ENCODE measurements at regions not wholly inside any gene's neighbourhood (a gene's known extent, or its start where the extent isn't known, plus 50 kb on each side); places are given as distances from the start of the nearest gene placed in this dataset.
"Not testable (repeated sequence)": the region's sequence is repeated elsewhere in the genome, so short reads cannot be mapped to it uniquely, and the experiment has no call there.

- DNase-seq (ENCODE audit: low read depth), result no peak
Observed at GRCh38 chr5:66353186-66353585, 209.1 kb downstream of the SREK1 start.

- DNase-seq (ENCODE audit: low read depth), result no peak
Observed at GRCh38 chr5:66354422-66354821, 210.3 kb downstream of the SREK1 start.

GRCh38 chr5:66356011-66356565, 212.0 kb downstream of the SREK1 start:
- DNase-seq (ENCODE audit: low read depth), result peak; percentile 0

DNA sequence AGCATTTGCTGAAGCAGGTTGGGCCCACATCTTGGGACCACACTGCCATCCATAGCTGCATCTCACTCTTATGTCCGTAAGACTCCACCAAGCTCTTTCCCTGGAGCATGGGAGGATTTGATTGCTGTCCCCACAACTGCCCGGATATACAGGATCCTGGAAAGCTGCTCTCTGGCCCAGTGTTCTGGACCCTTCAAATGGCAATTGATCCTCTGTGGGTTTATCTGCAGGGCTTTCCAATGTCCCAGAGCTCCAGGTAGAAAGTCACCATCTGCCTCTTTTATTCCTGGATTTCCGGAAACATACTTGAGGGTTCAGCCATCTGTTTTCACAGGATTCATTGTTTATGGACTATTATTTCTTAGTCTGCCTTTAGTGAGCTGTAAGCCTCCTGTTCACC, 214.6 kb downstream of the SREK1 start:
- no peak for DNase-seq (ENCODE audit: low read depth)

DNA sequence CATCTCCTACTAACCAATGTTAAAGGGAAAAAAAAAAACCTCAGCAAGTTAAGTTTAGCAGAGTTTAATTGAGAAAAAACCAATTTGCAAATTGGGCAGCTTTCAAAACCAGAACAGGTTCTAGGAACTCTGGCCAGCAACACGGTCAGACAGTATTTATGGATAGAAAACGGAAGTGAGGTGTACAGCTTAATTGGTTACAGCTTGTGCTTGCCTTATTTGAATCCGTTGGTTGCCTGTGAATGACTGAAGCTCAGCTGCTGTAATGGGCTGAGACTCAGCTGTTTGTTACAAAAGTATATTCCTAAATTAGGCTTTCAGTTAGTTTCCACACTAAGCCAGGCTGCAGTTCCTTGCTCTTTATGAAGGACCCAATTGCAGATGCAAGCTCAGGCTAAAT, 217.0 kb downstream of the SREK1 start:
- no peak for DNase-seq (ENCODE audit: low read depth)

- no peak for DNase-seq (ENCODE audit: low read depth)
Observed at GRCh38 chr5:66362046-66362445, 217.9 kb downstream of the SREK1 start.

GRCh38 chr5:66362687-66363086, 218.6 kb downstream of the SREK1 start:
- no peak for DNase-seq (ENCODE audit: low read depth)

DNA sequence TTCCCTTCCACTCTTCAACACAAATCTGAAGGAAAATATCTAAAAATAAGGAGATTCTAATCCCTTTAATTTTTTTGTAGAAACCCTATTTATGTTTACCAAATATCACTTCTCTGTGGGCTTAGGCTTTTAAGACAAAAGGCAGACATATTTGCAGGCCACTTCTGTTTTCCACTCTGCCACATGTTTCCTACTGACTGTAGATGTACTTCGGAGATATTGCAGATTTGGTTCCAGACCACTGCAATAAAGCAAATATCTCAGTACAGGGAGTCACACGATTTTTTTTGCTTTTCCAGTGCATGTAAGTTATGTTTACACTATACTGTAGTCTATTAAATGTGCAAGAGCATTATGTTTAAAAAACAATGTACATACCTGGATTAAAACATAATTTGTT, 219.0 kb downstream of the SREK1 start:
- DNase-seq (ENCODE audit: low read depth), result no peak

DNA sequence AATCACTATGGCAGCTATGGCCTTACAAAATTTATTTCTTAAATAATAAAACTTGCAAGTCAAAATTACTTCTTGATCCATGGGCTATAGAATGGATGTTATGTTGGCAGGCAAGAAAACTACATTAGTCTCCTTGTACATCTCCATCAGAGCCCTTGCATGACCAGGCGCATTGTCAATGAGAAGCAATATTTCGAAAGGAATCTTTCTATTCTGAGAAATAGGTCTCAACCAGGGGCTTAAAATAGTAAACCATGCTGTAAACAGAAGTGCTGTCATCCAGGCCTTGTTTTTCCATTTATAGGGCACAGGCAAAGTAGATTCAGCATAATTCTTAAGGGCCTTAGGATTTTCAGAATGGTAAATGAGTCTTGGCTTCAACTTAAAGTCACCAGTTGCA, 220.1 kb downstream of the SREK1 start:
- no peak for DNase-seq (ENCODE audit: low read depth)

DNA sequence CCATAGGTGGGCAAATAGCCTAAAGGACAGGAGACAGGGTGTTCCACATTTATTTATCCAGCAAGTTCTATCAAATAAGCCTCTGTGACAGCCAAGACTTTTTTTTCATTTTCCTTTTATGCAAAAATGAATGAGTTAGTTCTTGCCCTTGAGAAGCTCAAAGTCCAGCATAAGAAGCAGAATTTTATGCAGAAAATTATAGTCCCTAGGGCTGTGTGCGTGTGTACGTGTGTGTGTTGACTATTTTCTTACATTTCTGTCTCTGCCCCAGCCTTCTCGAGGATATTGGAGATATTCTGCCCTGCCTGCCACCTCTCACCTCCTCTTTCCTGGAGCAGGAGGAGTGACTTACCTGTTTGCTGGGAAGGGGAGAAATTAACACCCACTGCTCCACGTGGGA, 221.9 kb downstream of the SREK1 start:
- no peak for DNase-seq (ENCODE audit: low read depth)

GRCh38 chr5:66367814-66368541, 223.9 kb downstream of the SREK1 start:
- DNase-seq (ENCODE audit: low read depth), result no peak

DNA sequence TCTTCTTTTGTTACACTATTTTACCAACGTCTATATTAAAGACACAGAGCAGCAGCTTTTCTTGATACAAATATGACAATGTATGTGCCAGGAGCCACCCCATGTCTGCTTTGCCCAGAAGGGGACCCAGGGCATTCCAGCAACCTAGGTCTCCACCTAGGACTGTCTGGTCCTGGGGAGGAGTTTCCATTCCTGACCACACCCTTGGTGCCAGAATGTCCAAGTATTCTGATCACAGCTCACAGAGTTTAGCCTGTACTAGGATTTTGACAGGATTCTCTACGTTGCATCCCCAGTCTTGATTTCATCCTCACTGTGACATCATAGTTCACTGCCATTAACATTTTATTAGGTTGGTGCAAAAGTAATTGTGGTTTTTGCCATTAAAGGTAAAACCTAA, 224.7 kb downstream of the SREK1 start:
- no peak for DNase-seq (ENCODE audit: low read depth)

DNA sequence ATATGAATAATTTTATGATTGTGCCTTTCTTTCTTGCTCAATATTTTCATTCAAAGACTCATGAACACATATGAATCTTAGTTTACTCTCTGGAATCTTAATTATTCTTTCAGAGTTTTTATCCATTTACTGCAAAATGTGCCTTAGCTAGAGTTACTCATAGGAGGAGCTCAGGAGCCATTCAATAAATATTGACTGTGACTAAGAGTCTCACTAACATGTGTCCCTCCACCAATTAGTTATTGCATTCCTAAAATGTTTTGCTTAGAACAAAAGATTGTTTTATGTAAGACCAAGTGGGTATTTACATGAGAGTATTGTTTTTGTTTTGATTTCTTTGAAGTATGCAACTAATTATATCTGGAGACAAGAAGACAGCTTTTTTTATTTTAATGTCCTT, 218.4 kb upstream of the MAST4 start:
- no peak for DNase-seq (ENCODE audit: low read depth)

- no peak for DNase-seq (ENCODE audit: low read depth)
Observed at GRCh38 chr5:66378407-66378806, 217.8 kb upstream of the MAST4 start.

DNA sequence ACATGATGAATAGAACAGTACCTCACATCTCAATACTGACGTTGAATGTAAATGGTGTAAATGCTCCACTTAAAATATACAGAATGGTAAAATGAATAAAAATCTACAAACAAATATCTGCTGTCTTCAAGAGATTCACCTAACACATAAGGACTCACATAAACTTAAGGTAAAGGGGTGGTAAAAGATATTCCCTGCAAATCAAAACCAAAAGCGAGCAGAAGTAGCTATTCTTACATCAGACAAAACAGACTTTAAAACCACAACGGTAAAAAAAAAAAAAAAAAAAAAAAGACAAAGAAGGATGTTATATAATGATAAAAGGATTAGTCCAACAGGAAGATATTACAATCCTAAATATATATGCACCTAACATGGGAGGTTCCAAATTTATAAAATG, 214.0 kb upstream of the MAST4 start:
- DNase-seq (ENCODE audit: low read depth), result no peak

- DNase-seq (ENCODE audit: low read depth), result not testable (repeated sequence)
Observed at GRCh38 chr5:66405145-66405544, 191.0 kb upstream of the MAST4 start.

DNA sequence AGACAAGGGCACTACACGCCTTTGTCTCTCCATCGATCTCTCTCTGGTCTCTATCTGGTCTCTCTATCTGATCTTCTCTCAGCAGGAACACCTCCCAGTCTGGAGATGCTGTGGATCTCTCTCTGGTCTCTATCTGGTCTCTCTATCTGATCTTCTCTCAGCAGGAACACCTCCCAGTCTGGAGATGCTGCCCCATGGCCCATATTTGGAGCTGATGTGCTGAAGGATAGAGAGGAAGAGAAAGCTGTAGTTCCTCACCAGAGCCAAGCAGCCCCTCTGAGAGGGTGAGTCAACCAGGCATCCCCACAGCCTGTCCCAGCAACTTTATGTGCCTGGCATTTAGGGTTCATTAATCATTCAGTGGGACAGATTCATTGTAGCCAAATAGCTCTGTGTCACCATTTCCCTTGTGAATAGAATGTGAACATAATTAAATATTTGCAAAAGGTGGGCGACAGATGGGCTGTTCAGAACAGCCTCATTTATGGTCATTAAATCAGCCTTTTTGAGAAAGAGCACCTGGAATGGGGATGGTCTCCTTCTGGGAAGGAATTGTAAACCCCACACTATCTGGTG, 189.3 kb upstream of the MAST4 start:
- no peak for DNase-seq (ENCODE audit: low read depth)

GRCh38 chr5:66407765-66408164, 188.4 kb upstream of the MAST4 start:
- DNase-seq (ENCODE audit: low read depth), result no peak

- DNase-seq (ENCODE audit: low read depth), result no peak
Observed at GRCh38 chr5:66408576-66408975, 187.6 kb upstream of the MAST4 start.

- DNase-seq (ENCODE audit: low read depth), result no peak
Observed at GRCh38 chr5:66410122-66410521, 186.1 kb upstream of the MAST4 start.

DNA sequence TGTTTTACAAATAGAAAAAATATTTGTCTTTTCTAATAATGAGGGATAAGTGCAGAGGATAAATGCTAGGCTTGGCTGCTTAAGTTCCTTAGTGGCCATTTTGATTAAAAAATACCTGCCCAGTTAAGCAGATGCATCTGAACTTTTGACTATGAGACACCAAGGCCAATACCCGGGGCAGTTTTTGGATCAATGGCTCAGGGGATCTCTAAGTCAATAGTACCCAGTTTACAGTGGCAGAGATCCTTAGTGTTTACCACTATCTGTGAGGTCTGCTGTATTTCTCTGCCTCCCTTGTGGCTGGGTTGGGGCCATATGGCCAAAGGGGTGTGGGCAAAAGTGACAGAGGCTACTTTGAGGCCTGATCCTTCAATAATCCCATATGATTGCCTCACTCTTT, 184.5 kb upstream of the MAST4 start:
- no peak for DNase-seq (ENCODE audit: low read depth)

GRCh38 chr5:66413931-66414330, 182.3 kb upstream of the MAST4 start:
- DNase-seq (ENCODE audit: low read depth), result no peak

GRCh38 chr5:66415208-66415607, 181.0 kb upstream of the MAST4 start:
- no peak for DNase-seq (ENCODE audit: low read depth)

DNA sequence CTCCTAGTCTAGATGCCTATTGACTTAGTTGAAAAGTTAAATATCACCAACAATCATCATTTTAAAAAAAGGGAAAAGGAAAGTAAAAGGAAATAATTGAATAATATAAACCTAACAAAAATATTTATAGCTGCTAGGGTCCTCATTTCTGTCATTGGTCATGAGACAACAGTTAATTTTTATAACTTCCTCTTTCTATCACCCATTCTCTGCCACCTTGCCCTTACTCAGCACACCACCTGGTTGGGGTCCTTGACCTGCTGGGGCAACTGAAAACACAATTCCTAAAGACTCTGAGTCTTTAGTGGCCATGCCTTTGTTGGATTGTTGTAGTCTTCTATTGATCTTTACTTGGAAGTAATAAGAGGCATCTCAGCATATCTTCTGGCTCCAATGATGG, 179.5 kb upstream of the MAST4 start:
- DNase-seq (ENCODE audit: low read depth), result no peak
